Ovary (tissue), 7 donors: ENCODE measurements at regions not wholly inside any gene's neighbourhood (a gene's known extent, or its start where the extent isn't known, plus 50 kb on each side); places are given as distances from the start of the nearest gene placed in this dataset.

ENCODE experiments used
- DNase-seq, 5 donors: peaks; one replicate each; pipeline ENCODE4 v3.0.0-alpha.2; 2019 to 2020
- H3K27ac ChIP-seq, 2 donors: fragments of 200-600 bp; one replicate each; pipeline versions ENCODE4 v1.5.1 to v1.8.0; 2019 to 2022
- H3K27me3 ChIP-seq: fragments of 200-600 bp; one replicate; pipeline ENCODE4 v1.8.0; 2022
- H3K36me3 ChIP-seq: fragments of 200-600 bp; sonication (generic); one replicate; pipeline ENCODE4 v1.5.1; 2019
- H3K4me1 ChIP-seq: one replicate; pipeline ENCODE4 v1.8.1; 2013; ENCODE audit warnings: mild to moderate bottlenecking, moderate library complexity; ENCODE audit not compliant: insufficient read depth
- H3K4me3 ChIP-seq: fragments of 200-600 bp; sonication (generic); one replicate; pipeline ENCODE4 v1.5.1; 2017
- H3K9me3 ChIP-seq, 2 donors: fragments of 200-600 bp in 1 of 2; sonication (generic) in 1 of 2; one replicate each; pipeline versions ENCODE4 v1.5.1 to v1.8.1; 2013 to 2019; ENCODE audit warnings: mild to moderate bottlenecking in 1 of 2, moderate library complexity in 1 of 2
- EP300 ChIP-seq: sonication (generic); formaldehyde crosslinking; IDR thresholded peaks from one replicate; pipeline ENCODE4 v1.6.1; 2017; ENCODE audit warnings: antibody characterized with exemption
- POLR2A ChIP-seq: fragments of 450-650 bp; IDR thresholded peaks from one replicate; pipeline ENCODE4 v1.6.1; 2017; ENCODE audit warnings: antibody characterized with exemption, mild to moderate bottlenecking, moderate library complexity
- WGBS, 3 donors: extraction: QIAGEN DNeasy Blood & Tissue Kit in 1 of 3; methylation state at CpG; one replicate each; pipeline versions ENCODE4 v1.1.5 to v1.1.7; 2013 to 2017; 5-methylcytosine and 5-hydroxymethylcytosine counted together
- intact Hi-C, 4 donors: fragments of 100-400 bp; cut with DNase I; formaldehyde crosslinking; loops; one replicate each; pipeline versions ENCODE4 v1.11.0 to v1.15.1; 2022 to 2023
- TF ChIP-seq, protein P1 (sequence below), 3 donors: fragments of 450-650 bp in 2 of 3; fragments of 200-600 bp in 1 of 3; IDR thresholded peaks; one replicate each; pipeline versions ENCODE4 v1.5.1 to v1.8.0; 2016 to 2022; ENCODE audit warnings: antibody characterized with exemption in 3 of 3, mild to moderate bottlenecking in 1 of 3
- donor health status: DM: no; HTN: no; CAD: no; lungs with moderate emphysema.
- donor health status: DM: no; HTN: no; CAD: no.
- donor health status: Bipolar disorder and iron deficiency.
- donor health status: DM: no; HTN: no; CAD: no.
- donor health status: DM: yes; HTN: yes; CAD: no.

DNA sequence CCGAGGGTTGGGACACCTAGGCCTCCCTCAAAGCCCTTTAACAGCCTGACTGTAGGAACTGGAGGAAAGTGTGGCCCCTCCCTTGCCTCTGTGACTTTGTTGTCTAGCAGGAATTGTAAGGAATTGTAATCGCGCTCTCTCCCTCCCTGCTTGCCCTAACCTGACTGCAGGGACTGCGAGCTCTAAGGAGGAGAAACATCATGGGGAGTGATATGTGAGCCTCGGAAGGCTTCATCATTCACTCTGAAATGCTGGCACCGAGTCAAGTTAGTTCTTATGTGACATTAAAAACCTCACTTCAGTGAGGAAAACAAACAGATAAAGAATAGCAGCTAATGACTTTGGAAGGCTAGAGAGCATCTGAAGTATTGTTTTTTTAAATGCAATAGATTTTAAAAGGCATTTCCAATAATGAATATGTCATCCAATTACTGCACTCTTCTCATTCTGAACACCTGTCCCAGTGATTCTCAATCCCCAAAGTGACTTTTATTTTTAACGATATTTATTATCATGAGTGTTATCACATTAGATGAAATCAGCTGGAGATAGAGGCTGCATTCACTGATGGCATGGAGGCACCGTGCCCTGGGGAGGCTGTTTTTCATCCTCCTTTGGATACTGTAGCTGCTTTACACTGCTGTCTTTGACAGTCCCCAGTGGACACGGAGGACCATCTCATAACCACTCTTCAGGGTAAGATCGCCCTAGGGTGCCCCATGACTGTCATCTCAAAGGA lies 58.5 kb upstream of the NTM start:
- Histone ChIP-seq H3K27me3 (no peaks in the 10 kb centered on the region), H3K9me3 (no peaks in the 10 kb centered on the region), H3K4me3 (no peak overlapping the region), H3K27ac (no peak overlapping the region), H3K4me1 (no peaks in the 10 kb centered on the region), H3K36me3 (no peaks in the 10 kb centered on the region)
- WGBS, 3 donors = 44 to 52% (median 51%) methylated on average over 10 of the region's 10 CpGs
- DNase-seq = no peak
- intact Hi-C loops = no loop called here
- TF ChIP-seq EP300 = no peak
- TF ChIP-seq POLR2A = no peak
- TF ChIP-seq, protein P1, sequence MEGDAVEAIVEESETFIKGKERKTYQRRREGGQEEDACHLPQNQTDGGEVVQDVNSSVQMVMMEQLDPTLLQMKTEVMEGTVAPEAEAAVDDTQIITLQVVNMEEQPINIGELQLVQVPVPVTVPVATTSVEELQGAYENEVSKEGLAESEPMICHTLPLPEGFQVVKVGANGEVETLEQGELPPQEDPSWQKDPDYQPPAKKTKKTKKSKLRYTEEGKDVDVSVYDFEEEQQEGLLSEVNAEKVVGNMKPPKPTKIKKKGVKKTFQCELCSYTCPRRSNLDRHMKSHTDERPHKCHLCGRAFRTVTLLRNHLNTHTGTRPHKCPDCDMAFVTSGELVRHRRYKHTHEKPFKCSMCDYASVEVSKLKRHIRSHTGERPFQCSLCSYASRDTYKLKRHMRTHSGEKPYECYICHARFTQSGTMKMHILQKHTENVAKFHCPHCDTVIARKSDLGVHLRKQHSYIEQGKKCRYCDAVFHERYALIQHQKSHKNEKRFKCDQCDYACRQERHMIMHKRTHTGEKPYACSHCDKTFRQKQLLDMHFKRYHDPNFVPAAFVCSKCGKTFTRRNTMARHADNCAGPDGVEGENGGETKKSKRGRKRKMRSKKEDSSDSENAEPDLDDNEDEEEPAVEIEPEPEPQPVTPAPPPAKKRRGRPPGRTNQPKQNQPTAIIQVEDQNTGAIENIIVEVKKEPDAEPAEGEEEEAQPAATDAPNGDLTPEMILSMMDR (IDR thresholded peaks at IDR 0.05) = no peak
